T-helper 17 cell (primary cell): ENCODE measurements at regions not wholly inside any gene's neighbourhood (a gene's known extent, or its start where the extent isn't known, plus 50 kb on each side); places are given as distances from the start of the nearest gene placed in this dataset.

Experiments used
- ATAC-seq: fragments of 150-1000 bp; cut with Tn5 transposase; 2 replicates; pipeline ENCODE4 v1.10.0; 2021; ENCODE audit warnings: mild to moderate bottlenecking, moderate library complexity
- DNase-seq, 3 donors: peaks; one replicate each; pipeline versions ENCODE4 v3.0.0 to v3.0.0-alpha.2; 2020 to 2021
- H3K9me3 ChIP-seq: one replicate; pipeline ENCODE4 v1.7.0; 2013; ENCODE audit warnings: low read length, mild to moderate bottlenecking; ENCODE audit not compliant: control insufficient read depth, poor library complexity, severe bottlenecking
- H3K27ac Mint-ChIP-seq: one replicate; pipeline ENCODE4 v1.8.0; 2022; ENCODE audit warnings: mild to moderate bottlenecking, moderate library complexity, mixed read lengths
- H3K27me3 Mint-ChIP-seq: one replicate; pipeline ENCODE4 v1.8.0; 2022; ENCODE audit warnings: mixed read lengths
- H3K36me3 Mint-ChIP-seq: one replicate; pipeline ENCODE4 v1.8.0; 2022; ENCODE audit warnings: low read depth, mixed read lengths
- H3K4me1 Mint-ChIP-seq: one replicate; pipeline ENCODE4 v1.8.0; 2022; ENCODE audit warnings: mild to moderate bottlenecking, mixed read lengths
- H3K4me3 Mint-ChIP-seq: one replicate; pipeline ENCODE4 v1.8.0; 2022; ENCODE audit warnings: mild to moderate bottlenecking, moderate library complexity, mixed read lengths

DNA sequence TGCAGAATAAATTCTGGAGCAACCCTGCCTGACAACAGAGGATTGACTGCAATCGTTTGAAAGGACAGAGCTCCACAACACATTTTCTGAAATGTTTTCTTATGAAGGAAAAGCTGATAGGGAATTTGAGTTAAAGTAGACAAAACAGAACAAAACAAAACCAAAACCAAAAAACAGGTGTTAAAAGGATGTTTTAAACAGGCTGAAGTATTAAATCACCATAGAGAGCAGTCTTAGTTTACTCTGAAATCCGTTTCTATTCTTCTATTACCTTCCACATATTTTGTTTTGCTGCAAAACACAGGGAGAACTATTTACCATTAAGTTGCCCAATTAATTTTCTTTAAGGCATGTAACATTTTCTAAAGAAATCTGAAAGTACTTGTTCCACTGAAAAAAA, 93.4 kb upstream of the MLIP start:
- Mint-ChIP-seq H3K4me3 (no peak overlapping the region), H3K36me3 (no peaks in the 10 kb centered on the region), H3K27ac (no peak overlapping the region), H3K4me1 (peaks cover 2% of the 10 kb centered on the region), H3K27me3 (peaks cover 22% of the 10 kb centered on the region)
- ATAC-seq (no peak), DNase-seq (no peak)
- H3K9me3 ChIP-seq: no peaks in the 10 kb centered on the region

- no peaks in the 10 kb centered on the region for H3K9me3 ChIP-seq
- Mint-ChIP-seq H3K36me3 (no peaks in the 10 kb centered on the region), H3K27me3 (peaks cover 19% of the 10 kb centered on the region), H3K4me3 (no peak overlapping the region), H3K4me1 (peaks cover 2% of the 10 kb centered on the region), H3K27ac (no peak overlapping the region)
- ATAC-seq: no peak
- DNase-seq: no peak
Measured at GRCh38 chr6:54018722-54019121, 92.5 kb upstream of the MLIP start.

- no peaks in the 10 kb centered on the region for H3K9me3 ChIP-seq
- DNase-seq: no peak
- Mint-ChIP-seq H3K27ac (no peak overlapping the region), H3K27me3 (peaks cover 10% of the 10 kb centered on the region), H3K36me3 (no peaks in the 10 kb centered on the region), H3K4me1 (peaks cover 2% of the 10 kb centered on the region), H3K4me3 (no peak overlapping the region)
- ATAC-seq: no peak
Measured at GRCh38 chr6:54019860-54020259, 91.4 kb upstream of the MLIP start.

GRCh38 chr6:54020334-54020733, 90.9 kb upstream of the MLIP start:
- H3K4me1 Mint-ChIP-seq: peaks cover 2% of the 10 kb centered on the region
- no peak for DNase-seq

DNA sequence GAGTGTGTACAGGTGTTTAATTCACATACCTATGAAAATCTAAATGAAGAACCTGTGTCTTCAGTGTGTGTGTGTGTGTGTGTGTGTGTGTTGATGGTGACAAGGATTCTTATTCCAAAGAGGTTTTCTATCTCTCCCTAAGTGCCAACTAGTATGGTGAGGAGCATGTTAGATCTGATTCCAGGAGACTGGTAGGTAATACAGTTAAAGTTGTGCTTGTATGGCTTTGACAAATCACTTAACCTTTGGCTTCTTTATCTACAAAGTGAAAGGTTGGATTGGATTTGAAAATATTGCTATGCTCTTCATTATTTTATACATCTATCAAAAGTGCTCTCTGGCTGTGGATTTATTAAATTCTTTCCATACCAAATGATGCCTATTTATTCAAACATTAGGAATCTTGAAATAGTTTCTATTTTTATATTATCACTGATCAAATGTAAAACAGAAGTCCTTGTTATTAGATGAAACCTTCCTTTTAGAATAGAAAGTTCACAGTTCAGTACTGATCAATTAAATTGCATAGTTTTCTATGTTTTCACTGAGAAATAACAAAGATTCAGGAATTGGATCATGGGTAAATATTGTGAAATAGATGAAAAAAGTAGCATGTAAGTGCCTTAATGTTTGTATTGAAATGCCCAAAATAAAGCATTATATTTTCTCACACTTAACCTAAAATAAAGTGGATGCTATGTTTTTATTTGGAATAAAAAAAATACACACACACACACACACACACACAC, 84.4 kb upstream of the MLIP start:
- Mint-ChIP-seq H3K4me3 (no peak overlapping the region), H3K27me3 (peaks cover 16% of the 10 kb centered on the region), H3K27ac (no peak overlapping the region), H3K36me3 (no peaks in the 10 kb centered on the region), H3K4me1 (peaks cover 2% of the 10 kb centered on the region)
- peaks cover 2% of the 10 kb centered on the region for H3K9me3 ChIP-seq
- ATAC-seq (no peak), DNase-seq (no peak)

More at GRCh38 chr6:54020334-54020733, 90.9 kb upstream of the MLIP start:
- H3K27ac Mint-ChIP-seq: no peak overlapping the region
- H3K27me3 Mint-ChIP-seq: peaks cover 10% of the 10 kb centered on the region
- H3K36me3 Mint-ChIP-seq: no peaks in the 10 kb centered on the region
- no peaks in the 10 kb centered on the region for H3K9me3 ChIP-seq
- no peak overlapping the region for H3K4me3 Mint-ChIP-seq
- no peak for ATAC-seq

GRCh38 chr6:54028170-54028569, 83.1 kb upstream of the MLIP start:
- H3K4me1 Mint-ChIP-seq: peaks cover 2% of the 10 kb centered on the region
- no peak overlapping the region for H3K4me3 Mint-ChIP-seq
- H3K9me3 ChIP-seq: peaks cover 2% of the 10 kb centered on the region
- peaks cover 16% of the 10 kb centered on the region for H3K27me3 Mint-ChIP-seq
- H3K27ac Mint-ChIP-seq: no peak overlapping the region
- no peak for ATAC-seq
- DNase-seq: no peak
- no peaks in the 10 kb centered on the region for H3K36me3 Mint-ChIP-seq

DNA sequence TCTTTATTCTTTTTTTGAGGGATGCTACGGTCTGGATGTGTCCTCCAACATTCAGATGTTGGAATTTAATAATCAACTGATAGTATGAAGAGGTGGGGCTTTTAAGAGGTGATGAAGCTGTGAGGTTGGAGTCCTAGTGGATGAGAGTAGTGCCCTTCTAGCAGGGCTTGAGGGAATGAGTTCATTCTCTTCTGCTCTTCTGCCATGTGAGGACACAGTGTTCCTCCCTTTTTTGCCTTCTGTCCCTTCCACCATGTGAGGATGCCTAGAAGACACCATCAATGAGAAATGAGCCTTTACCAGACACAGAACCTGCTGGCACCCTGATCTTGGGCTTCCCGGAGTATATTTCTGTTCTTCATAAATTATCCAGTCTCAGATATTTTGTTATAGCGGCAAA, 82.1 kb upstream of the MLIP start:
- Mint-ChIP-seq H3K27ac (no peak overlapping the region), H3K4me3 (no peak overlapping the region), H3K4me1 (peaks cover 2% of the 10 kb centered on the region), H3K36me3 (no peaks in the 10 kb centered on the region), H3K27me3 (peaks cover 16% of the 10 kb centered on the region)
- no peak for ATAC-seq
- DNase-seq: no peak
- peaks cover 2% of the 10 kb centered on the region for H3K9me3 ChIP-seq

- no peak for ATAC-seq
- peaks cover 15% of the 10 kb centered on the region for H3K27me3 Mint-ChIP-seq
- no peak overlapping the region for H3K27ac Mint-ChIP-seq
- H3K36me3 Mint-ChIP-seq: no peaks in the 10 kb centered on the region
- peaks cover 2% of the 10 kb centered on the region for H3K4me1 Mint-ChIP-seq
- H3K9me3 ChIP-seq: no peaks in the 10 kb centered on the region
- no peak for DNase-seq
- H3K4me3 Mint-ChIP-seq: no peak overlapping the region
Measured at GRCh38 chr6:54031169-54031568, 80.1 kb upstream of the MLIP start.

GRCh38 chr6:54037277-54037779, 73.9 kb upstream of the MLIP start:
- Mint-ChIP-seq H3K4me3 (no peak overlapping the region), H3K27ac (no peak overlapping the region), H3K36me3 (no peaks in the 10 kb centered on the region), H3K4me1 (no peaks in the 10 kb centered on the region), H3K27me3 (peaks cover 5% of the 10 kb centered on the region)
- no peaks in the 10 kb centered on the region for H3K9me3 ChIP-seq
- no peak for DNase-seq
- ATAC-seq: no peak

GRCh38 chr6:54040545-54040944, 70.7 kb upstream of the MLIP start:
- no peaks in the 10 kb centered on the region for H3K9me3 ChIP-seq
- Mint-ChIP-seq H3K27ac (no peak overlapping the region), H3K4me1 (no peaks in the 10 kb centered on the region), H3K4me3 (no peak overlapping the region), H3K27me3 (peaks cover 8% of the 10 kb centered on the region), H3K36me3 (no peaks in the 10 kb centered on the region)
- ATAC-seq: no peak
- DNase-seq: no peak

DNA sequence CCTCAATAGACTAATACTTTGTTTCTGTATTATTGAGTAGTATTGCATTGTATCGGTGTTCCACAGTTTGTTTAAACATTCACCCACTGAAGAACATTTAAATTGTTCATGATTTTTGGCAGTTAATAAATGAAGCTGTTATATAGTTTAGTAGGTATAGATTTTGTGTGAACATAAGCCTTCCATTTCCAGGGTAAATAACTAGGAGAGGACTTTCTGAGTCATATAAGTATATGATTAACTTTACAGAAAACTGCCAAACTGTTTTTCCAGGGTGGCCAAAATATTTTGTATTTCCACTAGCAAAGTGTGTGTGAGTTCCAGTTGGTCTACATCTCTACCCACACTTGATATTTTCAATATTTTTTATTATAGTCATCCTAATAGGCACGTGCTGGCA, 70.0 kb upstream of the MLIP start:
- H3K4me1 Mint-ChIP-seq: no peaks in the 10 kb centered on the region
- no peaks in the 10 kb centered on the region for H3K9me3 ChIP-seq
- no peak for DNase-seq

GRCh38 chr6:54043360-54043759, 67.9 kb upstream of the MLIP start:
- no peaks in the 10 kb centered on the region for H3K4me1 Mint-ChIP-seq
- H3K36me3 Mint-ChIP-seq: no peaks in the 10 kb centered on the region
- H3K4me3 Mint-ChIP-seq: no peak overlapping the region
- peaks cover 10% of the 10 kb centered on the region for H3K27me3 Mint-ChIP-seq
- ATAC-seq (no peak), DNase-seq (no peak)
- no peak overlapping the region for H3K27ac Mint-ChIP-seq
- H3K9me3 ChIP-seq: no peaks in the 10 kb centered on the region

More for the DNA sequence above, 70.0 kb upstream of the MLIP start:
- Mint-ChIP-seq H3K36me3 (no peaks in the 10 kb centered on the region), H3K4me3 (no peak overlapping the region), H3K27me3 (peaks cover 10% of the 10 kb centered on the region), H3K27ac (no peak overlapping the region)
- ATAC-seq: no peak

- DNase-seq: no peak
- no peaks in the 10 kb centered on the region for H3K4me1 Mint-ChIP-seq
- H3K27ac Mint-ChIP-seq: no peak overlapping the region
- no peaks in the 10 kb centered on the region for H3K9me3 ChIP-seq
- ATAC-seq: no peak
- no peak overlapping the region for H3K4me3 Mint-ChIP-seq
- no peaks in the 10 kb centered on the region for H3K36me3 Mint-ChIP-seq
- H3K27me3 Mint-ChIP-seq: peaks cover 10% of the 10 kb centered on the region
Measured at GRCh38 chr6:54044059-54044458, 67.2 kb upstream of the MLIP start.

DNA sequence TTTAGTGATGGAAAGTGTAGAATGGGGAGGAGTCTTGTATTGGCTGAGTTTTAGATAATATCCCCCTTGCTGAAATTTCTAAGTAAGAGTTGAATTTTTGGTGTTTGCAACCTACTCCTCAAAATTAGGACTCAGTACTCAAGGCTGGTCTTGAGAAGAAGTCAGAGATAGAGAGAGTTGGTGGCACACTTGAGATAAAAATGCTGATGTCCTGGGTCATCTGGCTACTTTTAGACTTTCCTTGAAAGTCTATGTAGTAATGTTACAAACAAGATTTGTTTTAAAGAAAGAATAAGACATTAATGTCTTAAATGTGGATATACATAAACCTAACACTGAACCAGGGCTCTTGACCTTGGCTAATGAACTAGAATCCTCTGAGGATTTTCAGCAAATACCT, 62.5 kb upstream of the MLIP start:
- H3K27ac Mint-ChIP-seq: no peak overlapping the region

More for the DNA sequence above, 62.5 kb upstream of the MLIP start:
- H3K9me3 ChIP-seq: no peaks in the 10 kb centered on the region
- Mint-ChIP-seq H3K36me3 (no peaks in the 10 kb centered on the region), H3K4me3 (no peak overlapping the region), H3K27me3 (peaks cover 6% of the 10 kb centered on the region), H3K4me1 (no peaks in the 10 kb centered on the region)
- DNase-seq (no peak), ATAC-seq (no peak)
